Small intestine (tissue), 7 donors: ENCODE measurements at regions not wholly inside any gene's neighbourhood (a gene's known extent, or its start where the extent isn't known, plus 50 kb on each side); places are given as distances from the start of the nearest gene placed in this dataset.
"Not testable (repeated sequence)": the region's sequence is repeated elsewhere in the genome, so short reads cannot be mapped to it uniquely, and the experiment has no call there.

Source experiments
- DNase-seq, 2 donors: peaks; one replicate each; pipeline versions ENCODE4 v3.0.0 to v3.0.0-alpha.2; 2013
- FAIRE-seq: peaks from 2 replicates; lab custom pipeline; 2012; peaks lifted over from hg19 to GRCh38; lab: Jason Lieb, UNC
- H3K27ac ChIP-seq, 3 donors: one replicate each; pipeline ENCODE4 v1.5.1; 2013; ENCODE audit warnings: low read length in 2 of 3, mild to moderate bottlenecking in 2 of 3, control low read depth in 1 of 3, inconsistent platforms in 1 of 3, low read depth in 1 of 3, moderate library complexity in 1 of 3
- H3K27me3 ChIP-seq, 3 donors: one replicate each; pipeline ENCODE4 v1.6.1; 2013; ENCODE audit warnings: low read length in 3 of 3, inconsistent platforms in 1 of 3; ENCODE audit not compliant: control insufficient read depth in 3 of 3, insufficient read depth in 3 of 3
- H3K36me3 ChIP-seq, 3 donors: one replicate each; pipeline ENCODE4 v1.6.1; 2013; ENCODE audit warnings: low read length in 3 of 3, inconsistent platforms in 1 of 3, low read depth in 1 of 3, mild to moderate bottlenecking in 1 of 3, moderate library complexity in 1 of 3; ENCODE audit not compliant: control insufficient read depth in 3 of 3, insufficient read depth in 2 of 3
- H3K4me1 ChIP-seq, 3 donors: one replicate each; pipeline ENCODE4 v1.6.1; 2013; ENCODE audit warnings: low read length in 2 of 3, inconsistent platforms in 1 of 3, low read depth in 1 of 3, mild to moderate bottlenecking in 1 of 3, moderate library complexity in 1 of 3; ENCODE audit not compliant: control insufficient read depth in 3 of 3, insufficient read depth in 2 of 3
- H3K4me3 ChIP-seq, 3 donors: one replicate each; pipeline ENCODE4 v1.5.1; 2013; ENCODE audit warnings: low read length in 3 of 3, control low read depth in 1 of 3, inconsistent platforms in 1 of 3, low read depth in 1 of 3, mild to moderate bottlenecking in 1 of 3, moderate library complexity in 1 of 3
- H3K9me3 ChIP-seq, 2 donors: one replicate each; pipeline ENCODE4 v1.6.1; 2013; ENCODE audit warnings: low read depth in 1 of 2, low read length in 1 of 2; ENCODE audit not compliant: control insufficient read depth in 2 of 2, insufficient read depth in 1 of 2
- WGBS, 3 donors: extraction: QIAGEN DNeasy Blood & Tissue Kit; methylation state at CpG; one replicate each; pipeline ENCODE4 v1.1.7; 2013; 5-methylcytosine and 5-hydroxymethylcytosine counted together
- donor health status: healthy with polysubstance abuse.
- donor health status: control.
- donor health status: control.
- donor health status: Bipolar disorder and iron deficiency.
- donor health status: healthy.

DNA sequence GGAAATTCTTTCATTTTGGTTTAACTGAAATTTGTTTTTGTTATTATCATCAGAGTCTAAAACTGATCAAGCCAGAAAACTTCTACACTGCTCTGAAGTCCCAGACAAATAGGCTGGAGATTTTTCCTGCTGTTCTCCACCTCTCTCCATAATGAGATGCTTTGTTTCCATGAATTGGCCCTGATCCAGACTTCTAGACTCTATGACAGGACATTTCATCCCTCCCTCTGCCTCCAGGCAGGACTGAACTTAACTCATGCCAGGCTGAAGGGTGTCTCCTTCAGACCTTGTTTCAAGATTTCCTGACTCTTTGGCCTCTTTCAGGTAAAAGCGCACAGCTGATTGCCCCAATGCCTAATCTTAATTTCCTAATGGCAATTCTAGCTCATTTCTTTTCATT, 69.1 kb upstream of the HOXC13 start:
- no peak for FAIRE-seq
- H3K9me3 ChIP-seq, result no peaks in the 10 kb centered on the region
- no peaks in the 10 kb centered on the region for H3K36me3 ChIP-seq
- H3K4me3 ChIP-seq, result no peak overlapping the region
- no peak for DNase-seq
- no peaks in the 10 kb centered on the region for H3K4me1 ChIP-seq
- H3K27ac ChIP-seq, result no peak overlapping the region
- WGBS, 3 donors, result 95 to 97% (median 96%) methylated on average over 1 of the region's 1 CpG
- H3K27me3 ChIP-seq, result peaks cover 0 to 16% (median 5%) of the 10 kb centered on the region in 3 donors

DNA sequence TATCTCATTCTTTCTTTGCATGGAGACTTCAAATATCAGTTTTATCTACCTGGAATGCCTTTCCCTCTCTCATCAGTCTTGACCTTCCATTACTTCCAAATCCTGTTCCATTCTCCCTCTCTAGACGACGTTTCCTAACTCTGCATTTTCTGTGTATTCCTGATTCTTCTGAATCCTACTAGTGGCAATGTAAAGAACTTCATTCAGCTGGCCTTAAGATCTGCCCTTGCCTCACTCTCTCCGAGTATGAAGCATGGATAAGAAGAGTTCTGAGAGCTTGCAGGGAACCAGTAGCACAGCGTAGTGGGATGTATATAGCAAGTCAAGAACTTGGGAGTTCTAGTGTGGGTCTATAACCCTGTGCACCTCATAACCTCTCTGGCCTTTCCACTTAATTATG, 68.5 kb upstream of the HOXC13 start:
- no peaks in the 10 kb centered on the region for H3K4me1 ChIP-seq
- peaks cover 0 to 15% (median 5%) of the 10 kb centered on the region in 3 donors for H3K27me3 ChIP-seq
- FAIRE-seq (no peak), DNase-seq (no peak)
- no peaks in the 10 kb centered on the region for H3K36me3 ChIP-seq
- 68 to 75% (median 68%) methylated on average over 4 of the region's 4 CpGs for WGBS, 3 donors
- no peak overlapping the region for H3K27ac ChIP-seq
- H3K4me3 ChIP-seq, result no peak overlapping the region
- H3K9me3 ChIP-seq, result no peaks in the 10 kb centered on the region

DNA sequence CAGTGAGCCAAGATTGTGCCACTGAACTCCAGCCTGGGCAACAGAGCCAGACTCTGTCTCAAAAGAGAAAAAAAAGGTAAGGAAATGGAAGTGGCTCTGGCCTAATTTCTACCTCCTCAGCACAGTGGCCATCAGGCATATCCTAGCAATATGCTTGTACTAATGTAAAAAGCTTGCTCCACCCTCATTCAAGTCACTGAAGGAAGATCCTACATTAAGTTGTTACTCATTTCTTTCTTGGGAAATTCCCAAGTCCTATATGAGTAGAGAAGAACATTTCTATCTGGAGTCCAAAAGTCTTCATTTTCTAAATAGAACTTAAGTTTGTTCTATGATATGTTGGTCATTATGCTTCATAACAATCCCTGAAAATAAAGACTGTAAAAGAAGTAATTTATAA, 67.3 kb upstream of the HOXC13 start:
- no peaks in the 10 kb centered on the region for H3K9me3 ChIP-seq
- DNase-seq (no peak), FAIRE-seq (no peak)
- H3K4me3 ChIP-seq, result no peak overlapping the region
- H3K4me1 ChIP-seq, result no peaks in the 10 kb centered on the region
- H3K36me3 ChIP-seq, result no peaks in the 10 kb centered on the region
- H3K27ac ChIP-seq, result no peak overlapping the region
- H3K27me3 ChIP-seq, result peaks cover 0 to 16% (median 5%) of the 10 kb centered on the region in 3 donors

DNA sequence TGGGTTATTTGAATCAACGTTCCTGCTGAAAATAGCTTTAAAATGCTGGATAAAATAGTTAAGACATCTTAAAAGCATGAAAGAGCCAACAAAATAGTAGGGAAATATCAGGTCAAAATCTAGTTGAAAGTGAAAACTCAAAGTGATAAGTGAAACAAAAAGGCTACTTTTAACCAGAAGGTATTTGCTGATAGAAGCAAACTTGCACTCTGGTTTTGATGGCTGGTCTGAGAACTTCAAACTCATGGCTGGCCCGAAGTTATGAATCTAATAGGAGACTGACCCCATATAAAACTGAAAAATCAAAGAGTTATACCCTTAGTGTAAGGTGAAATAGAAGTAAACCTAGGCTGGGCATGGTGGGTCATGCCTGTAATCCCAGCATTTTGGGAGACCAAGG, 66.3 kb upstream of the HOXC13 start:
- no peak for FAIRE-seq
- WGBS, 3 donors, result 36 to 55% (median 48%) methylated on average over 2 of the region's 2 CpGs
- Histone ChIP-seq H3K4me1 (no peaks in the 10 kb centered on the region), H3K36me3 (no peaks in the 10 kb centered on the region), H3K27ac (no peak overlapping the region), H3K27me3 (peaks cover 0 to 15% (median 5%) of the 10 kb centered on the region in 3 donors), H3K9me3 (no peaks in the 10 kb centered on the region), H3K4me3 (no peak overlapping the region)
- DNase-seq, result no peak

DNA sequence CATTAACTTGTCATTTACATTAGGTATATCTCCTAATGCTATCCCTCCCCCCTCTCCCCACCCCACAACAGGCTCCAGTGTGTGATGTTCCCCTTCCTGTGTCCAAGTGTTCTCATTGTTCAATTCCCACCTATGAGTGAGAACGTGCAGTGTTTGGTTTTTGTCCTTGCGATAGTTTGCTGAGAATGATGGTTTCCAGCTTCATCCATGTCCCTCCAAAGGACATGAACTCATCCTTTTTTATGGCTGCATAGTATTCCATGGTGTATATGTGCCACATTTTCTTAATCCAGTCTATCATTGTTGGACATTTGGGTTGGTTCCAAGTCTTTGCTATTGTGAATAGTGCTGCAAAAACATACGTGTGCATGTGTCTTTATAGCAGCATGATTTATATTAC, 60.7 kb upstream of the HOXC13 start:
- WGBS, 3 donors, result 79 to 95% (median 91%) methylated on average over 3 of the region's 3 CpGs
- not testable (repeated sequence) for H3K4me1 ChIP-seq, H3K27me3 ChIP-seq, H3K36me3 ChIP-seq, DNase-seq, H3K4me3 ChIP-seq, H3K27ac ChIP-seq, FAIRE-seq, H3K9me3 ChIP-seq

DNA sequence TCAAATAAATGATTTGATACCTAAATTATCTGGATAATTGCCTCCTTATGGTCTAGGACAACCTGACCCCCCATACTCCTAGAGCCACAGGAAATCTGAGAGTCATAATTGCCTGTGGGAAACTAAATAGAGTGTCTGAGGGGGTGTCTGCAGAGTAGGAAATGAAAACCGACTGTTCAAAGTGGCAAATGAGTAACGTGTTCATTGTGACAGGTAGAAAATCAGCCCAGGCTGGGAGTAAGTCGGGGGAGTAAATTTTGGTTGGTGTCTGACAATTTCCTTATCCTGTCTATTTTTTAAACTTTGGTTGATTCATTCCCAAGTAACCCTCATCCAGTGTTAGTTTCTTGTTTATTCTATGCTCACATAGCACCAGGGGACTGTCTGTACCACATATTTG, 51.6 kb upstream of the HOXC13 start:
- H3K27ac ChIP-seq, result no peak overlapping the region
- H3K27me3 ChIP-seq, result peaks cover 0 to 16% (median 2%) of the 10 kb centered on the region in 3 donors
- no peak overlapping the region for H3K4me3 ChIP-seq
- no peak for DNase-seq
- 43 to 57% (median 48%) methylated on average over 3 of the region's 3 CpGs for WGBS, 3 donors
- no peaks in the 10 kb centered on the region for H3K4me1 ChIP-seq
- FAIRE-seq, result no peak
- no peaks in the 10 kb centered on the region for H3K36me3 ChIP-seq
- H3K9me3 ChIP-seq, result no peaks in the 10 kb centered on the region

DNA sequence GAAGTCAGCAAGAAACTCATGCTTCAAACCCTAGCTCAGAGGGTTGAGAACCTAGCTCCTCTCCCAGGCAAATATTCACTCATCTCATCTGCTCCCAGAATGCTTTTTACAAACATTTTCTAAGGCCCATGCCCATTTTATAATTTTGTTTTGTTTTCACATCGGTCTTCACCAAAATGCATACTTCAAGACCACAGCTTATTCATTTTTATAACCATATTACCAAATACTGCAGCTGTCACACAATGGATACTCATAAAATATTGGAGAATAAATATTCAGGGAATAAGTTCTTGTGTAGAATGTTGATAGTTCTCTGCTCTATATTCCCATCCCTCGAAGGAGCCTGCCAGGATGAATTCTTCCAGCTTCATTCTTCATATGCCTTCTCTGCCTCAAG, 50.8 kb upstream of the HOXC13 start:
- no peaks in the 10 kb centered on the region for H3K4me1 ChIP-seq
- peaks cover 0 to 16% (median 3%) of the 10 kb centered on the region in 3 donors for H3K27me3 ChIP-seq
- no peaks in the 10 kb centered on the region for H3K36me3 ChIP-seq
- WGBS, 3 donors, result 81 to 84% (median 82%) methylated on average over 2 of the region's 2 CpGs
- H3K9me3 ChIP-seq, result no peaks in the 10 kb centered on the region
- no peak overlapping the region for H3K4me3 ChIP-seq
- FAIRE-seq (no peak), DNase-seq (no peak)
- no peak overlapping the region for H3K27ac ChIP-seq
